ENCODE measurements at regions not wholly inside any gene's neighbourhood (a gene's known extent, or its start where the extent isn't known, plus 50 kb on each side); places are given as distances from the start of the nearest gene placed in this dataset.

DNA sequence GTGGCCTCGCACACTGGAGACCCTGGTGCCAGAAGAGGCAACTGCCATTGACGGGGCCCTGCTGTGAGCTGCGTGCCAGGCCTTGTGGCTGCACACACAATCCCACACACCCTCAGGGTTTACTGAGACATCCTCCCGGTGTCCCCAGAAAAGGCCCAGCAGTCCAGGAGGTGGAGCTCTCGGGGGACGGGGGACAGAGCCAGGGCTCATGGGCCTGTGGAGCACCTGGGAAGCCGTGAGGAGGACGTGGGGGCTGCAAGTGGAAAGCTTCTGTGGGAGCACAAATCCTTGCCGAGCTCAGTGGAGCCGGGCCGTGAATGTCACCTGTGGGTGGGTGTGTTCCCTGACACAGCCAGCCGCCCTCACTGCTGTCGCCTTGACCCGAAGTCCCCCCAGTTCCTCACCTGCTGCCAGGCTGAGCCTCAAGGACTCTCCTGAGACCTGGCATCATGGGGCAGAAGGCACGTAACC lies 609.7 kb downstream of the TBC1D22A start:
- H3K4me1 ChIP-seq (replicated peaks in 1 of 2) = no peaks in the 10 kb centered on the region
- H3K4me3 ChIP-seq = no peak overlapping the region
- 80 to 95% (median 83%) methylated on average over 7 to 15 of the region's 15 CpGs for WGBS, 4 donors
- no peaks in the 10 kb centered on the region for H3K9me3 ChIP-seq (replicated peaks in 1 of 3)
- H3K27me3 ChIP-seq = peaks cover 9% of the 10 kb centered on the region
- DNase-seq = peak in 1 of 7 donors; percentile 9
- intact Hi-C loops (cut with DNase I) = no loop called here
- no peaks in the 10 kb centered on the region for H3K36me3 ChIP-seq (replicated peaks in 1 of 2)
- H3K27ac ChIP-seq = no peak overlapping the region
- no peak for TF ChIP-seq POLR2A (IDR thresholded peaks at IDR 0.05)
- TF ChIP-seq, protein P1, sequence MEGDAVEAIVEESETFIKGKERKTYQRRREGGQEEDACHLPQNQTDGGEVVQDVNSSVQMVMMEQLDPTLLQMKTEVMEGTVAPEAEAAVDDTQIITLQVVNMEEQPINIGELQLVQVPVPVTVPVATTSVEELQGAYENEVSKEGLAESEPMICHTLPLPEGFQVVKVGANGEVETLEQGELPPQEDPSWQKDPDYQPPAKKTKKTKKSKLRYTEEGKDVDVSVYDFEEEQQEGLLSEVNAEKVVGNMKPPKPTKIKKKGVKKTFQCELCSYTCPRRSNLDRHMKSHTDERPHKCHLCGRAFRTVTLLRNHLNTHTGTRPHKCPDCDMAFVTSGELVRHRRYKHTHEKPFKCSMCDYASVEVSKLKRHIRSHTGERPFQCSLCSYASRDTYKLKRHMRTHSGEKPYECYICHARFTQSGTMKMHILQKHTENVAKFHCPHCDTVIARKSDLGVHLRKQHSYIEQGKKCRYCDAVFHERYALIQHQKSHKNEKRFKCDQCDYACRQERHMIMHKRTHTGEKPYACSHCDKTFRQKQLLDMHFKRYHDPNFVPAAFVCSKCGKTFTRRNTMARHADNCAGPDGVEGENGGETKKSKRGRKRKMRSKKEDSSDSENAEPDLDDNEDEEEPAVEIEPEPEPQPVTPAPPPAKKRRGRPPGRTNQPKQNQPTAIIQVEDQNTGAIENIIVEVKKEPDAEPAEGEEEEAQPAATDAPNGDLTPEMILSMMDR (IDR thresholded peaks at IDR 0.05) = no peak

DNA sequence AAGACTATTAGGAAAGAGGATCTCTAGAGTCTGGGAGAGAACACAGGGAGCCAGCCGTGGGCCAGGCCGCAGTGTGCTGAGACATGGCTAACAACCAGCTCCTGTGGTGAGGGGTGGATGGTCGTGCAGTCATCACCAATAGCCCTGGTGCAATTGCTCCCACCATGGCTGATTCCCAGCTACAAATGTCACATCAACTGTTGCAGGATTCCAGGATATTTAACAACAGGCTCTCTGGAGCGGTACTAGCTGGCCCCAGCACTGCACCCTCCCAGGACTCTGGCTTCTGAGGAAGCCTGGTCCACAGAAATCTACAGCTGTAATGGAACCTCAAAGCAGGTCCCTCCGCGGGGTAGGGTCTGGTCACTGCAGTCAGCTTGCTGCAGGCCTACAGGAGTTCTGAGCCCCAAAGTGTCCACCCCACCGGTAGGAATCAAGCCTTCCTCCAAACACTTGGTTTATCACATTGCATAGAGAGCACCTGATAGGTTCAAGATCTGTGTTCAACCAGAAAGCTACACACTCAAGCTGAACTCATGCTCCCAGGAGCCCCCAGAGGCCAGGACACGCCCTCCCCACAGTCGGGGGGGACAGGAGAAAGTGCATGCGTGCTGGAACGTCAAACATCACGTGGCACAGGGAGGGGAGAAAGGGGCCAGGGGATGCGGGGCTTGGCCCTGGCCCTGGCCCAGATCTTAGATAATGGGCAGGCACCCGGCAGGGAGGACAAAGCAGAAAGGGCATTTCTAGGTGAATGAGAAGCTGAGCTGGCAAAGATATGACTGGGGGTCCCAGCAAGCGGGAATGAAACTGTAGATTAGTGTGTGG lies 609.0 kb downstream of the TBC1D22A start:
- Histone ChIP-seq H3K27me3 (peaks cover 9% of the 10 kb centered on the region), H3K27ac (no peak overlapping the region)

DNA sequence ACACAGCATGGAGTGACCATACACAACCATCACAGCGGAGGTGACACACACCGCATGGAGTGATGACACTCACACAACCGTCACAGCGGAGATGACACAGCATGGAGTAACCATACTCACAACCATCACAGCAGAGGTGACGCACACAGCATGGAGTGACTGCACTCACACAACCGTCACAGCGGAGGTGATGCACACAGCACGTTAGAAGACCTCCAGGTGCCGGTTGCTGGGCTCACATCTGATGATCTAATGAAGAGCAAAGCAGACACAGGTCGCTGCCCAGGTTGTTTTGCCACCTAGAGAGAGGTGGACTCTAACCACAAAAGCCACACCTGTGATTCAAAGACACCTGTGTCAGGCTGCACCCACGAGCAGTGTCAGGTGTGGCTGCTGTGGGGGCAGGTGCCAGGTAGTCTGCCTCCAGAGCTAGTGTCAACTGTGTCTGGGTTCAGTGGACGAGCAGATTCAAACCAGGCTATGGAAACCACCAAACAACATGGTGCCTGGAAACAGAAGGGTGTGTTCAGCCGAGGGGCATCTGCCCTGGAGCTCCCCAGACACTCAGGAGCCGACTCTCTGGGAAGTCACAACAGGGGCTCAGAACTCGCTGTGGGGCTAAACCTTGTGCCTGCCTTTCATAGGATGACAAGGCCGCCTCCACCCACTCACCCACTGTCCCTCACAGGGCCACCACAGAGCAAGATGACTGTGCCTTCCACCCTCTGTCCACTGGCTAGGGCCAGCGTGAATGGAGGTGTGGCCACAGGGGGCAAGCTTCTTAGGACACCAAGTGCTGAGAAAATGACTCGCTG lies 608.2 kb downstream of the TBC1D22A start:
- H3K36me3 ChIP-seq (replicated peaks in 1 of 2) = no peaks in the 10 kb centered on the region
- H3K9me3 ChIP-seq (replicated peaks in 1 of 3) = no peaks in the 10 kb centered on the region
- TF ChIP-seq, protein P1 (IDR thresholded peaks at IDR 0.05) = no peak
- TF ChIP-seq POLR2A (IDR thresholded peaks at IDR 0.05) = no peak
- no peak overlapping the region for H3K27ac ChIP-seq
- DNase-seq = peak in 3 of 7 donors; percentile 5 to 41 (median 9)
- 74 to 81% (median 78%) methylated on average over 9 to 18 of the region's 18 CpGs for WGBS, 4 donors
- H3K4me1 ChIP-seq (replicated peaks in 1 of 2) = no peaks in the 10 kb centered on the region
- H3K4me3 ChIP-seq = no peak overlapping the region
- intact Hi-C loops (cut with DNase I) = no loop called here
- peaks cover 9% of the 10 kb centered on the region for H3K27me3 ChIP-seq

More for the DNA sequence above, 609.0 kb downstream of the TBC1D22A start:
- peak in 2 of 7 donors; percentile 5 to 10 for DNase-seq
- Histone ChIP-seq H3K9me3 (replicated peaks in 1 of 3) (no peaks in the 10 kb centered on the region), H3K36me3 (replicated peaks in 1 of 2) (no peaks in the 10 kb centered on the region), H3K4me1 (replicated peaks in 1 of 2) (no peaks in the 10 kb centered on the region), H3K4me3 (no peak overlapping the region)
- intact Hi-C loops (cut with DNase I) = no loop called here
- WGBS, 4 donors = 68 to 78% (median 74%) methylated on average over 11 to 15 of the region's 15 CpGs
- TF ChIP-seq, protein P1 (IDR thresholded peaks at IDR 0.05) = no peak
- no peak for TF ChIP-seq POLR2A (IDR thresholded peaks at IDR 0.05)

DNA sequence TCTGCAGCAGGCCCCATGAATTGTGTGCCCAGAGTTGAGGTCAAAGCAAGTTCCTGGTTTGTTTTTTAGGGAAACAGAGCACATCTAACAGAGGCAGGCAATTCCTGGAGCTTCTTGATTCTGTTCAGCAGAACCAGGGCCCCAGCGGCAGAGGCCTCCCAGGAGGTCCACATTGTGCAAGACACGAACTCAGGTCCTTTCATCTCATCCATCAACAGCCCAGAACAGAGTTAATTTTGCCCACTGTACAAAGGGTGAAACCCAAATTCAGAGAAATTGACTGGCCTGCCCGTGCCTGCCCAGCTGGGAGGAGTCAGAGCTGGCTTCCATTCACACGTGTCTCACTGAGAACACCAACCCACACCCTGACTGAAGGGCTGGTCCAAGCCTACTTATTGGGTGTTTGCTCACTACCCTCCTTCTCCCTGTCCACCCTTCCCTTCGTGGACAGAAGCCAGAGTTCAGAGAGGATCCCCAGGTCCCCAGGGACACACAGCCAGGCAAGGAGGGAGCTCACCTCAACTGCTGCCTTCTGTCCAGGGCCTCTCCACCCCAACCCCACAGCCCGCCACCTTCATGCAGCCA lies 607.1 kb downstream of the TBC1D22A start:
- DNase-seq = peak in 3 of 7 donors; percentile 4 to 23 (median 11)
- H3K4me1 ChIP-seq (replicated peaks in 1 of 2) = no peaks in the 10 kb centered on the region
- 66 to 74% (median 69%) methylated on average over 3 to 6 of the region's 6 CpGs for WGBS, 4 donors
- TF ChIP-seq, protein P1 (IDR thresholded peaks at IDR 0.05) = no peak
- TF ChIP-seq POLR2A (IDR thresholded peaks at IDR 0.05) = no peak
- no peak overlapping the region for H3K27ac ChIP-seq
- H3K9me3 ChIP-seq (replicated peaks in 1 of 3) = no peaks in the 10 kb centered on the region
- H3K4me3 ChIP-seq = no peak overlapping the region
- no peaks in the 10 kb centered on the region for H3K36me3 ChIP-seq (replicated peaks in 1 of 2)
- H3K27me3 ChIP-seq = peaks cover 9% of the 10 kb centered on the region
- intact Hi-C loops (cut with DNase I) = no loop called here

Data from adrenal gland (tissue), 9 donors.